H1 (cell line): ENCODE measurements at regions not wholly inside any gene's neighbourhood (a gene's known extent, or its start where the extent isn't known, plus 50 kb on each side); places are given as distances from the start of the nearest gene placed in this dataset.

Experiments used
- CTCF ChIA-PET: fragments of 300-600 bp; sonication (Branson Sonifier 250); formaldehyde crosslinking; loops from one replicate; lab custom pipeline; 2021; ENCODE audit not compliant: partially characterized antibody; lab: Charles Lee
- POLR2A ChIA-PET: fragments of 300-600 bp; sonication (Branson Sonifier 250); formaldehyde crosslinking; loops from one replicate; lab custom pipeline; 2021; ENCODE audit warnings: inconsistent platforms; ENCODE audit not compliant: partially characterized antibody; lab: Charles Lee
- DNase-seq, 2 experiments: peaks; one replicate each; pipeline versions ENCODE4 v3.0.0 to v3.0.0-alpha.2; 2010 to 2022; ENCODE audit warnings: low spot score in 2 of 2, low read depth in 1 of 2, mixed read lengths in 1 of 2
- FAIRE-seq: peaks from 2 replicates; lab custom pipeline; 2011; peaks lifted over from hg19 to GRCh38; lab: Jason Lieb, UNC
- H2AFZ ChIP-seq: 2 replicates; pipeline ENCODE4 v1.8.1; 2012; ENCODE audit warnings: low read length, inconsistent platforms
- H2AK5ac ChIP-seq: 2 replicates; pipeline ENCODE4 v1.6.1; 2013; ENCODE audit warnings: low read depth, low read length
- H2BK120ac ChIP-seq: replicated peaks from 2 replicates; pipeline ENCODE3; 2013; ENCODE audit warnings: low read depth, low read length, inconsistent platforms
- H2BK12ac ChIP-seq: 2 replicates; pipeline ENCODE4 v1.6.1; 2013; ENCODE audit warnings: low read depth, low read length
- H2BK15ac ChIP-seq: 2 replicates; pipeline ENCODE4 v1.6.1; 2013; ENCODE audit warnings: low read length
- H2BK20ac ChIP-seq: 2 replicates; pipeline ENCODE4 v1.6.1; 2013; ENCODE audit warnings: low read length
- H2BK5ac ChIP-seq: 2 replicates; pipeline ENCODE4 v1.6.1; 2013; ENCODE audit warnings: low read depth, low read length
- H3K14ac ChIP-seq: 2 replicates; pipeline ENCODE4 v1.6.1; 2013; ENCODE audit warnings: inconsistent platforms; ENCODE audit not compliant: insufficient read length
- H3K18ac ChIP-seq: 2 replicates; pipeline ENCODE4 v1.6.1; 2013; ENCODE audit warnings: low read length; ENCODE audit errors: extremely low read depth
- H3K23ac ChIP-seq: 2 replicates; pipeline ENCODE4 v1.6.1; 2013; ENCODE audit warnings: inconsistent platforms; ENCODE audit not compliant: insufficient read length
- H3K23me2 ChIP-seq: 2 replicates; pipeline ENCODE4 v1.6.1; 2013; ENCODE audit warnings: low read depth, low read length
- H3K27ac ChIP-seq: 2 replicates; pipeline ENCODE4 v1.6.1; 2011; ENCODE audit warnings: low read depth, low read length, inconsistent platforms
- H3K27me3 ChIP-seq, 4 experiments: replicated peaks in 1 of 4; 1 replicate in 1 of 4; 2 replicates in 3 of 4; pipeline versions ENCODE4 v1.6.1 to v1.8.1; 2011 to 2013; ENCODE audit warnings: low read length in 3 of 4, mild to moderate bottlenecking in 3 of 4, inconsistent platforms in 2 of 4, mixed read lengths in 2 of 4, moderate library complexity in 1 of 4; ENCODE audit not compliant: control insufficient read depth in 3 of 4, insufficient read depth in 3 of 4; ENCODE audit errors: extremely low read depth in 1 of 4
- H3K36me3 ChIP-seq, 4 experiments: 2 replicates each; pipeline versions ENCODE4 v1.6.1 to v1.8.1; 2011 to 2013; ENCODE audit warnings: mild to moderate bottlenecking in 4 of 4, low read length in 3 of 4, moderate library complexity in 2 of 4, control low read depth in 1 of 4, inconsistent platforms in 1 of 4; ENCODE audit not compliant: insufficient read depth in 4 of 4, control insufficient read depth in 2 of 4
- H3K4ac ChIP-seq: replicated peaks from 2 replicates; pipeline ENCODE3; 2013; ENCODE audit warnings: low read length, low read depth, mixed read lengths, inconsistent platforms; ENCODE audit not compliant: insufficient read length
- H3K4me1 ChIP-seq, 4 experiments: replicated peaks in 1 of 4; 1 replicate in 1 of 4; 2 replicates in 3 of 4; pipeline versions ENCODE4 v1.6.1 to v1.8.1; 2011 to 2013; ENCODE audit warnings: low read length in 3 of 4, inconsistent platforms in 2 of 4, mixed read lengths in 1 of 4; ENCODE audit not compliant: insufficient read depth in 4 of 4, control insufficient read depth in 3 of 4
- H3K4me2 ChIP-seq, 2 experiments: 2 replicates each; pipeline versions ENCODE4 v1.6.1 to v1.8.1; 2011 to 2013; ENCODE audit warnings: low read depth in 2 of 2, low read length in 2 of 2, control low read depth in 1 of 2, inconsistent platforms in 1 of 2, mild to moderate bottlenecking in 1 of 2; ENCODE audit not compliant: insufficient read depth in 1 of 2
- H3K4me3 ChIP-seq, 4 experiments: fragments of 200-600, 300-600 bp in 1 of 4; sonication (generic), shearing (Covaris generic), sonication (Bioruptor Twin) in 1 of 4; 2 replicates each; pipeline versions ENCODE4 v1.5.1 to v1.8.1; 2011 to 2016; ENCODE audit warnings: low read length in 4 of 4, low read depth in 3 of 4, control low read depth in 2 of 4, inconsistent platforms in 2 of 4, mild to moderate bottlenecking in 2 of 4, mixed read lengths in 1 of 4, moderate library complexity in 1 of 4; ENCODE audit not compliant: insufficient read depth in 2 of 4; ENCODE audit errors: extremely low read depth in 1 of 4
- H3K56ac ChIP-seq: replicated peaks from 2 replicates; pipeline ENCODE3; 2013; ENCODE audit warnings: low read depth, mild to moderate bottlenecking, mixed read lengths, low read length, inconsistent platforms; ENCODE audit not compliant: insufficient read length
- H3K79me1 ChIP-seq: 2 replicates; pipeline ENCODE4 v1.6.1; 2013; ENCODE audit warnings: low read depth, low read length, control low read depth
- H3K79me2 ChIP-seq, 2 experiments: 2 replicates each; pipeline versions ENCODE4 v1.6.1 to v1.8.1; 2012 to 2013; ENCODE audit warnings: low read length in 2 of 2, mild to moderate bottlenecking in 2 of 2, inconsistent platforms in 1 of 2; ENCODE audit not compliant: insufficient read depth in 2 of 2, control insufficient read depth in 1 of 2
- H3K9ac ChIP-seq, 4 experiments: replicated peaks in 1 of 4; 1 replicate in 1 of 4; 2 replicates in 3 of 4; pipeline versions ENCODE4 v1.6.1 to v1.8.1; 2011 to 2013; ENCODE audit warnings: low read depth in 3 of 4, low read length in 3 of 4, control low read depth in 2 of 4, mild to moderate bottlenecking in 2 of 4, moderate library complexity in 2 of 4, inconsistent platforms in 1 of 4; ENCODE audit errors: extremely low read depth in 1 of 4
- H3K9me3 ChIP-seq, 2 experiments: 2 replicates each; pipeline versions ENCODE4 v1.6.1 to v1.8.1; 2012 to 2013; ENCODE audit warnings: mild to moderate bottlenecking in 2 of 2, moderate library complexity in 2 of 2, control low read depth in 1 of 2, inconsistent platforms in 1 of 2, low read depth in 1 of 2, low read length in 1 of 2, mixed read lengths in 1 of 2; ENCODE audit not compliant: insufficient read depth in 2 of 2
- H4K20me1 ChIP-seq, 2 experiments: replicated peaks in 1 of 2; 2 replicates each; pipeline versions ENCODE3 to v1.8.1; 2011 to 2013; ENCODE audit warnings: inconsistent platforms in 2 of 2, low read length in 2 of 2, mild to moderate bottlenecking in 1 of 2; ENCODE audit not compliant: insufficient read depth in 2 of 2, control insufficient read depth in 1 of 2
- H4K5ac ChIP-seq: 2 replicates; pipeline ENCODE4 v1.6.1; 2013; ENCODE audit warnings: low read length, low read depth, mixed read lengths, inconsistent platforms; ENCODE audit not compliant: insufficient read length
- H4K8ac ChIP-seq: 2 replicates; pipeline ENCODE4 v1.8.0; 2013; ENCODE audit warnings: mild to moderate bottlenecking, moderate library complexity, low read length, inconsistent platforms; ENCODE audit not compliant: insufficient read depth; ENCODE audit errors: extremely low read depth
- H4K91ac ChIP-seq: replicated peaks from 2 replicates; pipeline ENCODE3; 2013; ENCODE audit warnings: low read length, mixed read lengths, inconsistent platforms; ENCODE audit not compliant: insufficient read length
- BACH1 ChIP-seq: IDR thresholded peaks from 2 replicates; pipeline ENCODE4 v1.6.1; 2012; ENCODE audit warnings: low read length, improper control_type of control experiment
- BRCA1 ChIP-seq: IDR thresholded peaks from 2 replicates; pipeline ENCODE4 v1.6.1; 2012; ENCODE audit warnings: low read depth, low read length, improper control_type of control experiment
- HDAC6 ChIP-seq: IDR thresholded peaks from one replicate; pipeline ENCODE4 v1.7.1; 2012; ENCODE audit warnings: low read depth, mild to moderate bottlenecking, inconsistent platforms, low read length, moderate library complexity
- PHF8 ChIP-seq: fragments of 200-600 bp; sonication (generic); conservative IDR thresholded peaks from 2 replicates; pipeline ENCODE4 v1.7.1; 2012; ENCODE audit warnings: low read depth, mild to moderate bottlenecking, inconsistent platforms, low read length, moderate library complexity
- POLR2AphosphoS5 ChIP-seq: IDR thresholded peaks from 2 replicates; pipeline ENCODE4 v1.6.1; 2011; ENCODE audit warnings: low read depth, low read length
- RXRA ChIP-seq: IDR thresholded peaks from 2 replicates; pipeline ENCODE4 v1.6.1; 2011; ENCODE audit warnings: low read depth, mild to moderate bottlenecking, low read length, moderate library complexity; ENCODE audit not compliant: insufficient read depth
- SAP30 ChIP-seq: fragments of 300-600 bp; sonication (generic); IDR thresholded peaks from 2 replicates; pipeline ENCODE4 v1.7.1; 2012; ENCODE audit warnings: low read length, moderate library complexity, mild to moderate bottlenecking, inconsistent platforms; ENCODE audit not compliant: insufficient read depth, insufficient replicate concordance
- SP1 ChIP-seq: IDR thresholded peaks from 2 replicates; pipeline ENCODE4 v1.6.1; 2011; ENCODE audit warnings: low read depth, low read length
- SP2 ChIP-seq: IDR thresholded peaks from 2 replicates; pipeline ENCODE4 v1.6.1; 2012; ENCODE audit warnings: mild to moderate bottlenecking, low read length, inconsistent platforms
- SUZ12 ChIP-seq: fragments of 200-600 bp; sonication (generic); IDR thresholded peaks from 2 replicates; pipeline ENCODE4 v1.6.1; 2012; ENCODE audit warnings: mild to moderate bottlenecking, inconsistent platforms, low read length, moderate library complexity, mixed read lengths
- ZNF274 ChIP-seq: IDR thresholded peaks from 2 replicates; pipeline ENCODE4 v1.7.0; 2012; ENCODE audit warnings: low read length, borderline replicate concordance; ENCODE audit errors: extremely low read depth
- WGBS, 2 experiments: shearing (Covaris generic) in 1 of 2; methylation state at CpG; one replicate each; pipeline versions ENCODE4 v1.1.6 to v1.1.7; 2013 to 2015; ENCODE audit warnings: low lambda C conversion rate in 2 of 2, mixed read lengths in 2 of 2, inconsistent platforms in 1 of 2, low coverage in 1 of 2, missing lambda C conversion rate in 1 of 2; ENCODE audit not compliant: insufficient replicate concordance in 2 of 2, insufficient coverage in 1 of 2, insufficient read length in 1 of 2; ENCODE audit errors: extremely low coverage in 1 of 2, missing lambda C conversion rate in 1 of 2; 5-methylcytosine and 5-hydroxymethylcytosine counted together
- TF ChIP-seq, protein P1 (sequence below): IDR thresholded peaks from 2 replicates; pipeline ENCODE4 v1.6.1; 2011; ENCODE audit warnings: low read length, improper control_type of control experiment
- TF ChIP-seq, protein P2 (sequence below): IDR thresholded peaks from 2 replicates; pipeline ENCODE4 v1.6.1; 2012; ENCODE audit warnings: inconsistent platforms

DNA sequence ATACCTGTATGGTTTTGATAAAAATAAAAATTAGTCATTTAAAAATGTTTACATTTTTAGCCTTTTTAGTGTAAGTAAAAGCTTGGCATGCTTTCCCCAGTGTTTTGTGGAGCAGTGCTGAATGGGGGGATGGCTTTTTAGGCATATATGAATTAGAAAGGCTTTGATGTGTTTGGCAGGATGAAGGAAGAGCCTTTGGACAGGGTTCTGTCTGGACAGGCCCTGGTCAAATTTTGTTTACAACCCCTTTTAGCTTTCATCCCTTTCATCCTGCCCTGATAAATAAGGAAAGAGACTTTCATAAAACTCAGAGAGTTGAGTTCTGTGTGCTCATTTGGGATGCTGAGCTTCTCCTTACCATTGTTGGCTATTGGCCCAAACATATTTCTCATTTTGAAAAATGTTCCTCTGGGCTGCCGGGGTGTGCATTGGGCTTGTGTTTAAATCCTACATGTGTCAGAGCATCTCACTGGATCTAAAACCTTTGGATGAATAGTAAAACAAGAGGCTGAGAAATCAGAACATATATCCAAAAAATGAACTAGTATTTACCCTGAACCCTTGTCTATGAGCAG, 68.1 kb upstream of the PHYHIPL start:
- no peak overlapping the region for H2BK12ac ChIP-seq
- H2BK5ac ChIP-seq, result no peak overlapping the region
- H3K14ac ChIP-seq, result no peak overlapping the region
- no peak overlapping the region for H2BK15ac ChIP-seq
- TF ChIP-seq BRCA1, result no peak
- TF ChIP-seq, protein P1, sequence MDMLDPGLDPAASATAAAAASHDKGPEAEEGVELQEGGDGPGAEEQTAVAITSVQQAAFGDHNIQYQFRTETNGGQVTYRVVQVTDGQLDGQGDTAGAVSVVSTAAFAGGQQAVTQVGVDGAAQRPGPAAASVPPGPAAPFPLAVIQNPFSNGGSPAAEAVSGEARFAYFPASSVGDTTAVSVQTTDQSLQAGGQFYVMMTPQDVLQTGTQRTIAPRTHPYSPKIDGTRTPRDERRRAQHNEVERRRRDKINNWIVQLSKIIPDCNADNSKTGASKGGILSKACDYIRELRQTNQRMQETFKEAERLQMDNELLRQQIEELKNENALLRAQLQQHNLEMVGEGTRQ, result no peak
- TF ChIP-seq ZNF274, result no peak
- no peak for TF ChIP-seq PHF8
- TF ChIP-seq SP2, result no peak
- TF ChIP-seq SAP30, result no peak
- no peak for TF ChIP-seq RXRA
- TF ChIP-seq, protein P2, sequence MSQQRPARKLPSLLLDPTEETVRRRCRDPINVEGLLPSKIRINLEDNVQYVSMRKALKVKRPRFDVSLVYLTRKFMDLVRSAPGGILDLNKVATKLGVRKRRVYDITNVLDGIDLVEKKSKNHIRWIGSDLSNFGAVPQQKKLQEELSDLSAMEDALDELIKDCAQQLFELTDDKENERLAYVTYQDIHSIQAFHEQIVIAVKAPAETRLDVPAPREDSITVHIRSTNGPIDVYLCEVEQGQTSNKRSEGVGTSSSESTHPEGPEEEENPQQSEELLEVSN, result no peak
- TF ChIP-seq HDAC6, result no peak
- TF ChIP-seq SP1, result no peak
- TF ChIP-seq SUZ12, result no peak
- TF ChIP-seq BACH1, result no peak
- no peak for TF ChIP-seq POLR2AphosphoS5
- TF ChIP-seq, all 59 proteins: peak for 0
- no peaks in the 10 kb centered on the region for H3K79me2 ChIP-seq
- DNase-seq (no peak), FAIRE-seq (no peak)
- H4K91ac ChIP-seq, result no peak overlapping the region
- no peak overlapping the region for H3K18ac ChIP-seq
- H3K4me3 ChIP-seq, result no peak overlapping the region
- no peak overlapping the region for H2BK20ac ChIP-seq
- WGBS, 2 experiments, result 100% methylated on average over 1 of the region's 1 CpG; no CpG with 5 or more reads in 1 of the 2 experiments
- POLR2A ChIA-PET, result no interaction called here
- CTCF ChIA-PET, result interaction anchor here (1.0 kb wide), 1 partner anchor 13 kb away, joined by 4 read pairs; no protein-coding TSS in a partner anchor
- H3K23me2 ChIP-seq, result no peaks in the 10 kb centered on the region
- no peaks in the 10 kb centered on the region for H3K27me3 ChIP-seq
- H2AFZ ChIP-seq, result no peak overlapping the region
- H3K36me3 ChIP-seq, result no peaks in the 10 kb centered on the region; a peak in 1 of 8 replicates
- no peak overlapping the region for H4K5ac ChIP-seq
- H3K27ac ChIP-seq, result no peak overlapping the region
- no peak overlapping the region for H2AK5ac ChIP-seq
- no peak overlapping the region for H2BK120ac ChIP-seq
- no peak overlapping the region for H3K4ac ChIP-seq
- H3K9ac ChIP-seq, result no peak overlapping the region
- no peak overlapping the region for H4K8ac ChIP-seq
- no peak overlapping the region for H3K56ac ChIP-seq
- no peak overlapping the region for H3K23ac ChIP-seq
- no peaks in the 10 kb centered on the region for H3K4me1 ChIP-seq
- no peaks in the 10 kb centered on the region for H3K79me1 ChIP-seq
- no peaks in the 10 kb centered on the region for H3K9me3 ChIP-seq
- H4K20me1 ChIP-seq, result no peaks in the 10 kb centered on the region
- H3K4me2 ChIP-seq, result no peak overlapping the region
